ENCODE measurements at regions not wholly inside any gene's neighbourhood (a gene's known extent, or its start where the extent isn't known, plus 50 kb on each side); places are given as distances from the start of the nearest gene placed in this dataset.

- DNase-seq: no peak
Observed at GRCh38 chr1:209421978-209422680, 161.4 kb upstream of the CAMK1G start.

- DNase-seq: no peak
Observed at GRCh38 chr1:209425959-209426358, 157.6 kb upstream of the CAMK1G start.

DNA sequence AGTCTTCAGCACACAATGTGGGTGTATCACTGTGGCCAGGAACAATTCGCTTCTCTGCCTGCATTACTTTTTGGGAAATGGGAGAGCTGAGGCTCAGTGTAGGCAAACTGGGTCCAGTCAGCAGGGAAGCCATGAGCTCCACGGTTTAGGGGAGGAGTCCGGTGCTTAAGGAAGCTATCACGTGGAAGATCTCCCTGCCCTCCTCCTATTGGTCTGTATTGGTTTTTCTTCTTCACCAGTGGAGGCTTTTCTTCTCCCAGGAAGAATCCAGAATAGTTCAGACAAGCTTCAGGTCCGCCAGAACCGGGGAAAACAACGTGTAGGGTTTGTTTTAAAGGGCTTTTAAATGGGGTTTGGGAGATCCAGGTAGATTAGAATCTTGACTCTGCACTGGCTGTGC is 156.2 kb upstream of the CAMK1G start:
- no peak for DNase-seq

DNA sequence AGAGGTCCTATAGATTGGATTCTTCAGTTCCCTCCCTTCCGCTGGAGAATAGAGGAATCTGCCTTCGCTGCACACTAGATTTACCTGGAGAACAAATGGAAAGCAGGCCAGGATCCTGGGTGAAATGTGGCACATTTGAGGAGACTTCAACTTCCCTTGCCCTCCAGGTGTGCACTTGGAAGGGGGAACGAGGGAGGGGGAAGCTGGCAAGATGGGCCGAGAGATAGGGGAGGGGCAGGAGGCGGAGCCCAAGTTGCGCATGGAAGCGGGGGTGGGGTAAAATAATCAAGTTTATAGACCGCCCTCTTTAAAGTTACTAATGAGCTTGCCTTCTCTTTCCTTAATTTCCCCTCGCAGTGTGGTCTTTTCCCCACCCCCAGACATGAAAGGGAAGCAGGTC is 155.7 kb upstream of the CAMK1G start:
- no peak for DNase-seq

- DNase-seq: no peak
Observed at GRCh38 chr1:209428241-209428921, 155.1 kb upstream of the CAMK1G start.

DNA sequence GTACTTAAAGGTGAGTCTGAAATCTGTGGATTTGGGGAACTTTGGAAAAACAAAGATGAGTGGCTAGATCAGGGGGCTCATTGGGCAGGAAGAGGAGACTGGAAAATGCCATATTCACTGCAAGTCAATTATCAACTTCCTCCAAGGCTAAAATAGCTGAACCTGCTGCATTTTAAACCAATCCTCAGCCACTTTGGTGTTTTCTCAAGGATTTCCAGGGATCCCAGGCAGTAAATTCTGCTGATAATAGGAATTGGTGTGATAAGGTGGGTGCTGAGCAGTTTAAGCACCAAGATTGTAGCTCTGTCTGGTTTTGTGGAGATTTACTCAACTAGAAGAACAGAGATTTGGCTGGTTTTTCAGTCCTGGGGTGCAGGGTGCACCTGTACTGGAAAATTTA is 153.9 kb upstream of the CAMK1G start:
- no peak for DNase-seq

DNA sequence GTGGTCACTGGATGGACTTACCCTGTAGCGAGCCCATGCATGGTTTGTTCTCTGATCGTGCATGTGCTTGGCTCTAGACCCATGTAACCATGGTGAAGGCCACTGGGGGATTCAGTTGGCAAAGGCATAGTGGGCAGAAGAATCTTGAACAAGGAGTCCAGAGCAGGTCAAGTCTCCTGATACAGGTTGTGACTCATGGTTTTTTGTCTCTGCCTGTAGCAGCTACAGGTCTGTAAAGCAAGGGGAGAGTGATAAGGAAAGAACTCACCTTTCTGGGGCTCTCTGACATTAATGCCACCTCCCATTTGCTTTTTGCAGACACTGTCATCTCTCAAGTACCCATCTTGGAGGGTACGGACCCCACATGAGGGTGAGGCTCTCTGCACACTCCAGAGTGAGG is 153.4 kb upstream of the CAMK1G start:
- DNase-seq: no peak

DNA sequence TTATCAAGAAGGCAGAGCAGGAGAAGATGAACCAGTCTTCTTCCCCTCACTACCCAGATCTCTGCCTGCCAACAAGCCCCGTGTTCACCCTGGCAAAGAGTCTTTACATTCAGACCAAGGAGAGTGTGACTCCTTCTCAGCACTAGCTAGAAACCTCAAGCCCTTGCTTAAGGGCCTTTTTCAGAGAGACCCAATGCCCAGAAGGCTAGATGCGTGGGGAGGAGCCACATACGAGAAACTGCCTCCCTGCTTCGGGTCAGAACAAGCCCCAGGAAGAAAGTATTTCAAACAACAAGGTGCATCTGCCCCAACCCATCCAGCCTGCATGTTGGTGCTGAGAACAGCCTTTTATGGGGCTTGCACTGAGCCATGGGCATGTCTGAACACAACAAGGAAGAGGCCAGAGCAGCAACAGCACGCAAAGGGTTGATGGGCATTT is 152.7 kb upstream of the CAMK1G start:
- no peak for DNase-seq

DNA sequence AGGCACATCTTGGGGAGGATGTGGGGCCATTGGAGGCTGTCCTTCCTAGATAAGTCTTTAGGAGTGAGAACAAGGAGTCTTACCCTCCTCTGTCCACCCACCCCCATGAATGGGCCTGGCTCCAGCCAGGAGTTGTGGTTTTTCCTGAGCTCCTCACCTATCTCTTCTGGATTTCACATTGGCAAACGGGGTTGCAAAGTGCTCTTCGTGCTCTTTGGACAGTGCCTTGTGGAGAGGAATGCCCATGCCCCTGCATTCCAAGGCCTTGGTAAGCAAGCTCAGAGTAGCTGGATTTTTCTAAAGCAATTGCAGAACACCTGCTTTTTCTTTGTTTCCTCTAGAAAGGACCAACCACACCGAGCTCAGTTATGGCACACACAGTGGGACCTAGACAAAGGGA is 152.1 kb upstream of the CAMK1G start:
- DNase-seq: no peak

- DNase-seq: no peak
Observed at GRCh38 chr1:209431813-209432442, 151.6 kb upstream of the CAMK1G start.

- no peak for DNase-seq
Observed at GRCh38 chr1:209432443-209432825, 151.1 kb upstream of the CAMK1G start.

DNA sequence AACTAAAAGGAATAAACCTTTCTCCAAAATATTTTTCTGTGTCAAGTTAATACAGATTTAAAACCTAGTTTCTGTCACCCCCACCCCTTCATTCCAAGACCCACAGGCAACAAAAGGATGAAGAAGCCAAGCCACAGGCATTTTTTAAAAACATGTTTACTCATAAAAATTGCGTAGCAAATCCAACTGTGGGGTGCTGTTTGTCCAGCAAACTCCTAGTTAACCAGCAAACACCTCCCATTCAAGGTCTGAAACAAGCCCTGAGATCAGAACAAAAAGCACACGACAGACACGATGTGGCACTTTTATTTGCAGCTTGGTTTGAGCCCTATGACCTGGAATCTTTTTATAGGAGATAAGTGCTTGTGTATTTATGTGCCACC is 149.9 kb upstream of the CAMK1G start:
- DNase-seq: no peak

DNA sequence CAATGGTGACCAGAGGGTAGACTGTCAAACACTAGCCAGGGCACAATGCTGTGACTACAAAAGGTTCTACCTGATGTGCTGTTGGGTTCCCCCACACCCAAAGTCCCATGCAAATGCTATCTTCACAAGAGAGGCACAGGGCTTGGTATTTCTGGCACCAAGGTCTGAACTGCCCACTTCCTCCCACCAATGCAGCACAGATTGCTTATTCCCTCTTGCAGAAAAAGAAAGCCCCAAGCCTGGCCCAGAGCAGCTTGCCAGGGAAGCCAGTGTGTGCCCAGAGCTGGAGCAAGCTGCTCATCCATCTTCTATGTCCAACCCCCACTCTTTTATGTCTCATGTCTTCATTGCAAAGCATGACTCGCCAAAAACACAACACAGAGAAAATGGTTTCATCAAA is 149.4 kb upstream of the CAMK1G start:
- no peak for DNase-seq

GRCh38 chr1:209434631-209435217 is 148.8 kb upstream of the CAMK1G start:
- DNase-seq: no peak

GRCh38 chr1:209435654-209436566 is 147.6 kb upstream of the CAMK1G start:
- peak; percentile 71 for DNase-seq

DNA sequence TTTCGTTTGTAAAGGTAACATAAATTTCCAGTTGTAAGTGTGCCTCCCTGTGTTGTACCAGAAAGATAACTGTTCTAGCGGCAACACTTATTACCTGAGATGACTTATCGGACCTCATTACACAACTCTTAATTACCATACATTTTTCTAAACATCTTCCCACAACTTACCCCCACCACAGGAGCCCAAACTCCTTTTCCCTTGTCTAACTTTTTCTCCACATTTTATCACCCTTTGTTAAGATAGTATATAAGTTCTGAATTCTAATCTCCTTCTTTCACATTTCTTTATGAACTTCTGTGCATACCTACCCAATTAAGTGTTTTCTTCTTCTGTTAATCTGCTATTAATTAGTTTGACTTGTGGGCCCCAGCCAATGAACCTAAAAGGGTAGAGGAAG is 143.7 kb upstream of the CAMK1G start:
- DNase-seq: no peak

- DNase-seq: no peak
Observed at GRCh38 chr1:209443361-209443931, 140.1 kb upstream of the CAMK1G start.

DNA sequence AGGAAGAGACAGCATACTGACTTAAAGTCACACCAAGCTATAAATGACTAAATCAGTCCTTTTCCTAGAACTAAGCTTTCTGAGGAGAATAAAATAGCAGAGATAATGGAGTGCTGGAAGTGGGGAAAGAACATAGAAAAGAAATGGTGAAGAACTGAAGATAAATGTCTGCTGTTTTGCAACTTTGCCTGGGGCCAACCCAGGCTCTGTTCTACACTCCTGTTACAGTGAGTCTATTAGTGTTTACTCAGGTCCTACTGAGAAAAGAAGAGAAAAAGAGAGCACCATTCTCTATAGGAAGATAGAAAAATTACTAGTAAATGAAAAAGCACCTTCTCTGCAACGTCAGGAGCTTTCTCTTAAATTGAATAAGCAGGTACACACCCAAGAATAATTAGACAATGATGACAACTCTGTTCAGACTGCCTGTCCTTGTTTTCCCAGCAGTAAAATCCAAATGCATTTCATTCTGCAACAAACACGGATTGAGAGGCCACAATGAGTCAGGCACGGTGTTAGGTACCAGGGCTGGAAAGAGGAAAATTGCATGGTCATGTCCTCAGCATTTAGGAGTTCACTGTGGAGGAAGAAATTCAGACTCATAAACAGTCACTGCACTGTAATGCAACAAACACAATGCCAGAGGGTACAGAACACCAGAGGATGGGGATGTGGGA is 139.4 kb upstream of the CAMK1G start:
- DNase-seq: no peak

DNA sequence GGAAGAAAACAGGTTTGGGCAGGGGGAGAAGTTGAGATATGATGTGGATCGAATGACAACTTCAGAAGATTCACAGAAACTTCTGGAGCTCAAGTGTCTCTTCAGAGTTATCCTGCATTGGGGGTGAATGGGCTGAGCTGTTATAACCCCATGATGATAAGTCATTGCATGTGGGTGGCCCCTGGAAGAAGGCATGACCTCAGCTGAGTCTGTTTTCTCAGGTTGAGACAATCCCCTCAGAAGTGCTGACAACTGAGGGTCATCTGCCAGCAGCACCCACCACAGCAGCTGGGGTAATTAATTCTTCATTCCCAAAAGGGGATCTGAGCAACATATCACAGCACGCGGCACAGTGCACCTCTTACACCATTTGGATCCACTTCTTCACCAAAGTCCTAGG is 138.6 kb upstream of the CAMK1G start:
- no peak for DNase-seq

DNA sequence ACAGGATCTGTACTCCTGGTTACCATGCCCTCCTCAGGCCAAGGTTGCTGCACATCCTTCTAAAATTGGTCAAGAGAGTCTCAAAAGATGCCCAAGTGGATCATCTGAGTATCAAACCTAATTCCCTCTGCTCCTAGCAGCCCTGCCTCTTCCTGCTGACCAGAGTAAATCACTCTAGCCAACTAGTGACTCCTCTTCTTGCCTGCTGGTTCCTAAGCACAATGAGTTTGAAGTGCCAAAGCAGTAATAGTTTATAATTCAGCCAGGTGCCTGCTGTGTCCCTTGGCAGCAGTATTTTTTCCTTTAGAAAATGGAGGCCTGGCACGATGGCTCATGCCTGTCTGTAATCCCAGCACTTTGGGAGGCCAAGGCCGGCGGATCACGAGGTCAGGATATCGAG is 137.9 kb upstream of the CAMK1G start:
- DNase-seq: no peak

DNA sequence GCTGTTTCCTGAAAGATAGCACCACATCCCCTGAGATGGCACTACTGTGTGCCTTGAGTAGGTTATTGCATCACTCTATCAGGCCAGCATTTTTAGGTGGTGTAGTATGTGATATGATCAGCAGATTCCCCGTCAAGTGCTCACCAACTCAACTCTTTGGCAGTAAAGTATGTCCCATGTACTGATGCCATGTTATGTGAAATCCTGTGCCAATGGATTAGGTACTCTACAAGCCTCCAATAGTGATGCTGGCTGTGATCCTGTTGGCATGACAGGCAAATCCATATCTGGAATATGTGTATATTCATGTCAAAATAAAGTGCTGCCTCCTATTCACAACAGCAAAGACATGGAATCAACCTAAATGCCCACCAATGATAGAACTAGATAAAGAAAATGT is 137.2 kb upstream of the CAMK1G start:
- no peak for DNase-seq
